Retinal pigment epithelial cell (primary cell): ENCODE measurements at regions not wholly inside any gene's neighbourhood (a gene's known extent, or its start where the extent isn't known, plus 50 kb on each side); places are given as distances from the start of the nearest gene placed in this dataset.
"Not testable (repeated sequence)": the region's sequence is repeated elsewhere in the genome, so short reads cannot be mapped to it uniquely, and the experiment has no call there.

Experiments used
- DNase-seq: peaks from one replicate; pipeline ENCODE4 v3.0.0-alpha.2; 2010; ENCODE audit warnings: low read depth
- H3K4me3 ChIP-seq: 2 replicates; pipeline ENCODE4 v1.5.1; 2011; ENCODE audit warnings: mild to moderate bottlenecking, low read length, control low read depth, moderate library complexity
- CTCF ChIP-seq: conservative IDR thresholded peaks from 2 replicates; pipeline ENCODE4 v1.5.1; 2011; ENCODE audit warnings: low read depth, low read length, control low read depth, inconsistent platforms

GRCh38 chrX:15033917-15034316, 160.7 kb downstream of the MOSPD2 start:
- no peak for TF ChIP-seq CTCF
- H3K4me3 ChIP-seq, result no peak overlapping the region
- no peak for DNase-seq

GRCh38 chrX:15017491-15017890, 144.3 kb downstream of the MOSPD2 start:
- no peak overlapping the region for H3K4me3 ChIP-seq
- DNase-seq, result no peak
- no peak for TF ChIP-seq CTCF

GRCh38 chrX:15016051-15016450, 142.8 kb downstream of the MOSPD2 start:
- TF ChIP-seq CTCF, result no peak
- no peak overlapping the region for H3K4me3 ChIP-seq
- DNase-seq, result no peak

- no peak for TF ChIP-seq CTCF
- no peak for DNase-seq
- no peak overlapping the region for H3K4me3 ChIP-seq
Measured at GRCh38 chrX:15014281-15014680, 141.1 kb downstream of the MOSPD2 start.

- no peak for TF ChIP-seq CTCF
- H3K4me3 ChIP-seq, result no peak overlapping the region
- no peak for DNase-seq
Measured at GRCh38 chrX:15013461-15013860, 140.2 kb downstream of the MOSPD2 start.

GRCh38 chrX:14997271-14997670, 124.0 kb downstream of the MOSPD2 start:
- DNase-seq, result no peak
- TF ChIP-seq CTCF, result no peak
- no peak overlapping the region for H3K4me3 ChIP-seq

GRCh38 chrX:14984425-14984824, 111.2 kb downstream of the MOSPD2 start:
- H3K4me3 ChIP-seq, DNase-seq: not testable (repeated sequence)
